ENCODE measurements at regions not wholly inside any gene's neighbourhood (a gene's known extent, or its start where the extent isn't known, plus 50 kb on each side); places are given as distances from the start of the nearest gene placed in this dataset.

GRCh38 chr1:36741066-36741465 is 258.4 kb upstream of the CSF3R start:
- no peak for TF ChIP-seq POLR2A (IDR thresholded peaks at IDR 0.05)
- no peak for TF ChIP-seq POLR2AphosphoS5 (IDR thresholded peaks at IDR 0.05)

Data from prostate gland (tissue), 1 donor.